DMS79 treated with DMSO at 0.1 percent for 48 hours (cell line): ENCODE measurements at regions not wholly inside any gene's neighbourhood (a gene's known extent, or its start where the extent isn't known, plus 50 kb on each side); places are given as distances from the start of the nearest gene placed in this dataset.
"Not testable (repeated sequence)": the region's sequence is repeated elsewhere in the genome, so short reads cannot be mapped to it uniquely, and the experiment has no call there.

Experiments used
- DNase-seq: peaks from one replicate; lab custom pipeline; 2025; lab: John Stamatoyannopoulos, UW

DNA sequence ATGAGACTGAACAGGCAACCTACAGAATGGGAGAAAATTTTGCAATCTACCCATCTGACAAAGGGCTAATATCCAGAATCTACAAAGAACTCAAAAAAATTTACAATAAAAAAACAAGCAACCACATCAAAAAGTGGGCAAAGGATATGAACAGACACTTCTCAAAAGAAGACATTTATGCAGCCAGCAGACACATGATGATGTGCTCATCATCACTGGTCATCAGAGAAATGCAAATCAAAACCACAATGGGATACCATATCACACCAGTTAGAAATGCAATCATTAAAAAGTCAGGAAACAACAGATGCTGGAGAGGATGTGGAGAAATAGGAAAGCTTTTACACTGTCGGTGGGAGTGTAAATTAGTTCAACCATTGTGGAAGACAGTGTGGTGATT, 51.7 kb upstream of the PAXBP1 start:
- not testable (repeated sequence) for DNase-seq

DNA sequence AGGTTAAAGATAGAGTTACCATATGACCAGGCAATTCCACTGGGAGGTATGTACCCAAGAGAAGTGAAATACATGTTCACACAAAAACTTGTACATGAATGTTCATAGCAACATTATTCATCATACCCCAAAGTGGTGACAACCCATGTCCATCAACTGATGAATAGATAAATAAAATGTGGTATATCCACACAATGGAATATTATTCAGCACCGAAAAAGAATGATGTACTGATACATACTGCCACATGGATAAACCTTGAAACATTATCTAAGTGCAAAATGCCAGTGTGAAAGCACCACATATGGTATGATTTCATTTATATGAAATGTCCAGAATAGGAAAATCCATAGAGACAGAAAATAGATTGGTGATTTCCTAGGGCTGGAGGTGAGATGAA, 53.4 kb upstream of the PAXBP1 start:
- DNase-seq, result no peak

DNA sequence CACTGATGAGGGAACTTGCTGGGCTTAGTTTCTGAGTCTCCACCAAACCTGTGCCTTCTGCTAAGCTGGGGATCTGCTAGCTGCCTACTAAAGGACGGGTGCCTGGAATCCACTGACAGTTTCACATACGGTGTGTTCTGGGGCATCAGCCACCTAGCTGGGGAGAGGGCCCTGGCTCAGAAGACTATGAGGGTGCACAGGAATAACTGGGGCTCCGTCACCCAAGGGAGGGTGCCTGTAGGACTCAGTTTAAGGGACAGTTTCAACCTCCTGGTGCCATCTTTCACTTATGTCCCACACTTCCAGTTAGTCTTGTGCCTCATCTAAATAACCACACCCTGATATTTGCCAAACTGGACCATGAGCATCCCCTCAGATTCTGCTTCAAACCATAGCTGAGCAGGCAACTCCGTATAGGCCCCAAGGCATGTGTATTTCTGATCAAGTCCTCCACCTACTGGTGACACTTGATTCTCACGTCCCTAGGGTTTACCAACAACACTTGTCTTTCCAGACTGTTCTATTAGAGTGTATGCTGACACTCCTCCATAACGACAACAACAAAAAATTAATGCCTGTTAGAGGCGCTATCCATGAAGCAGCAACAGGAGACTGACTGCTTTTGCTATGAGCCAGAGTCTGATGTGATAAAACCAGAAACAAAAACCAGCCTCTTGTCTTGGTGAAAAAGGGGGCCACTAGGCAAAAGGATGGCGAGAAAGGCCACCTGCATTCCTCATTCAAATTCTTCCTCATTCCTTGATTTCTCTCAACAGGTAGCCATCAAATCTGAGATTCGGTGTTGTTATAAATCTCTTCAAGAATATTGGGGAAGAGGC, 55.0 kb upstream of the PAXBP1 start:
- peak; percentile 12 for DNase-seq

DNA sequence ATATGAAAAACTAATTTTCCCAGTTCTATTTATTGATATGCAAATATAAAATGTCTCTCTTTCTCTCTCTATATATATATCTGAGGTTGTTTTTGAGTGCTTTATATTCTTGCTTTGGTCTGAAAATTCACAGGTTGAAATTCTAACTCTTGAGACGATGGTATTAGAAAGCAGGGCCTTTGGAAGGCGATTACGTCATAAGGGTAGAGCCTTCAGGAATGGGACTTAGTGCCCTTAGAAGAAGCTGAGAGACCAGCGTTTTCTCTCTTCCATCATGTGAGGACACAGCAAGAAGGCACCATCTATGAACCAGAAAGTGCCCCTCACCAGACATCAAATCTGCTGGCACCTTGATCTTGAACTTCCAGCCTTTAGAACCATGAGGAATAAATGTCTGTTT, 57.4 kb upstream of the PAXBP1 start:
- no peak for DNase-seq

DNA sequence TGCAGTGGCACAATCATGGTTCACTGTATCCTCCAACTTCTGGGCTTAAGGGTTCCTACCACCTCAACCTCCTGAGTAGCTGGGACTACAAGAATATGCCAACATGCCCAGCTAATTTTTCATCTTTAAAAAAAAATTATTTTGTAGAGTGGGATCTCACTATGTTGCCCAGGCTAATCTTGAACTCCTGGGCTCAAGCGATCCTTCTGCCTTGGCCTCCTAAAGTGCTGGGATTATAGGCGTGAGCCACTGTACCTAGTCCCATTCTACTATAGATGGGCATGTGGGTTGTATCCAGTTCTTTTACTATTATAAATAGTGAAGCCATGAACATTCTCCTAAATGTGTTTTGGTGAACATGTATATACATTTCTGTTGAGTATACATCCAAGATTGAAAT, 57.9 kb upstream of the PAXBP1 start:
- no peak for DNase-seq

DNA sequence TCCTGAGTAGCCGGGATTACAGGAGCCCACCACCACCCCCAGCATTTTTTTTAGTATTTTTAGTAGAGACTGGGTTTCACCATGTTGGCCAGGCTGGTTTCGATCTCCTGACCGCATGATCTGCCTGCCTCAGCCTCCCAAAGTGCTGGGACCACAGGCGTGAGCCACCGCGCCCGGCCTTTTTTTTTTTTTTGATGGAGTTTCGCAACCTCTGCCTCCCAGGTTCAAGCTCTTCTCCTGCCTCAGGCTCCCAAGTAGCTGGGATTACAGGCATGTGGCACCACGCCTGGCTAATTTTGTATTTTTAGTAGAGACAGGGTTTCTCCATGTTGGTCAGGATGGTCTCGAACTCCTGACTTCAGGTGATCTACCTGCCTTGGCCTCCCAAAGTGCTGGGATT, 60.2 kb upstream of the PAXBP1 start:
- not testable (repeated sequence) for DNase-seq

DNA sequence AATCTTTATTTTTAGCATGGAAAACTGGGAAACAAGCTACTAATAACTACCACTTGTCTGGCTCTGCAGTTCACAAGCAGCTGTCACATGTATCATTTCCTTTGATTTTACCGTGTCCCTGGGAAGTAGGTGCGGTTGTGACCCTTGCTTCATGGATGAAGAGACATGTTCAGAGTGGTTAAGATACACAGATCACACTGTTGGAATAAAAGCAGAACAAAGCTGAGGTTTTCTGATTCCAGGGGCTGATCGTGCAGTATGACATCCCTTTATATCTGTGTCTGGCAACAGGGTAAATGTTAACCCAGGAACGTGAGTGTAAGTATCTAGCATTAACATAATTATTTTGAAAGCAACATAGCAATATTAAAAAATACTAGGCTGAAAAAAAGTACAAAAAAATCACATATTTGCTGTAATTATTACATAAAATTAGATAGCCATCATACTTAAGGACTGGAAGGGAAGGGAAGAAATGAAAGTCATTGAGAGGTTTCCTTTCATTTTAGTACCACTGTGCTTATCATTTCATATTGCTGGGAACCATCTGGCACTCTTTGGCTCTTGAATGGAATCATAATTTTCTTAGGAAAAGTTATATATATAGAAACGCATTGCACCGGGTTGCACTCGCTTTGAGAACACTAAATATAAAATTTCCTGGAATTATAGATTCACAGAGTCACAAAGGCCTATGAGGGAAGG, 62.8 kb upstream of the PAXBP1 start:
- no peak for DNase-seq

DNA sequence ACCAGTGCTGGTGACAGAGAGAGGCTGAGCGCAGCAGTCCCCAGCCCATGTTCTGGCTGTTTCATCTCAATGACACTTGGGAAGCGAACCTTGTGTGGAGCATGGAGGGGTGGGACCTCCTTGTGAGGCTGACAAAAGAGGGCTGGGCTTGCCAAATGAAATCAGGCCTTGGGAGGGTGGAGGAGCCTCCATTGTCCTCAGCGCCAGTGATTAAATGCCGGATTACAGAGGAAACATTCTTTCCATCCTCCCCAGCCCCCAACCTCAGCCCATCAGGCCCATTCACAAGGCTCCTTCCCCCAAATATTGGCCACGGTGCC, 63.3 kb upstream of the PAXBP1 start:
- DNase-seq, result no peak

DNA sequence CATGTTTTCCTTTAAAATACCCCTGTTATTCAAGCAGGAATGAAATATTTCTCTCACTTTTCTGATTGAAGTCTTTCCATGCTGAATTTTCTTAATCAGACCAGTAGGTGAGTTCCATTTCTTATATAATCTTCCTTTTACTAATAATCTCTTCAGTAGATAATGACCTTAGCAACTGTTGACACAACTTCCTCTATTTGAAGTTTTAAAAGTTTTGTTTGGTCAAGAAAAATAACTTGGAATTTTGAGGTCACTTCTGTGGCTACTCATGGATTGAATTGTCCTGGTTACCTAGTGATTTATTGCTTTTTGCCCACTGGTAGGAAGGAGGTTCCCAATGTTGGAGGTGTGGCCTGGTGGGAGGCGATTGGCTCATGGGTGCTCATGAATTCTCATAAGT, 70.6 kb upstream of the PAXBP1 start:
- no peak for DNase-seq

DNA sequence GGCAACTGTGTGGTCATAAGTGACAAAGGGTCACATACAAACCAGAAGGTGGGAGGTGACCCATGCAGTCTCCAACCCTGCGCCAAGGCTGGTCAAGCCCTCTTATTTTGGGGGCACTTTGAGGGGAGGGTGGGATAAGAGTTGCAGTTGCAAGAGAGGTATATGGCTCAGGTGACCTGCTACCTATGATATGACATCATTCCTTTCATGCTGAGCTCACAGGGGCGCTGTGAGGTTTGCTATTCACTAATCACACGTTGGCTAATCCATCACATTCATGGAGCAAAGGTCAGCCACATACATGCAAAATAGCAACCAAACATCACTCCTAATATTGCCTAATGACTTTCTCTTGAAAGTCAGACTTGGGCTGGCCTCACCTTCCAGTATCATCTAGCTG, 72.0 kb upstream of the PAXBP1 start:
- DNase-seq, result no peak

DNA sequence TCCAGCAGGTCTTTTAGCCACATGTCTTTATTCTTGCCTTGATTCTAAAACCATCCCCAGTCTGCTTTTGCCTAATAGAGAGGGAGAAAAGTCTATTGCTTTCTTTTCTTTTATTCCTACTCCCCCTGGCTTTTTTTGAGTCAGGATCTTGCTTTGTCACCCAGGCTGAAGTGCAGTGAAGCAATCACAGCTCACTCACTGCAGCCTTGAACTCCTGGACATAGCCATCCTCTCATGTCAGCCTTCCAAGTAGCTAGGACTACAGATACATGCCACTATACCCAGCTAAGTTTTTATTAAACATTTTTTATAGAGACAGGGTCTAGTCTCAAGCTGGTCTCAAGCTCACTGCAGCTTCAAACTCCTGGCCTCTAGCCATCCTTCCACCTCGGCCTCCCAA, 72.5 kb upstream of the PAXBP1 start:
- DNase-seq, result no peak

DNA sequence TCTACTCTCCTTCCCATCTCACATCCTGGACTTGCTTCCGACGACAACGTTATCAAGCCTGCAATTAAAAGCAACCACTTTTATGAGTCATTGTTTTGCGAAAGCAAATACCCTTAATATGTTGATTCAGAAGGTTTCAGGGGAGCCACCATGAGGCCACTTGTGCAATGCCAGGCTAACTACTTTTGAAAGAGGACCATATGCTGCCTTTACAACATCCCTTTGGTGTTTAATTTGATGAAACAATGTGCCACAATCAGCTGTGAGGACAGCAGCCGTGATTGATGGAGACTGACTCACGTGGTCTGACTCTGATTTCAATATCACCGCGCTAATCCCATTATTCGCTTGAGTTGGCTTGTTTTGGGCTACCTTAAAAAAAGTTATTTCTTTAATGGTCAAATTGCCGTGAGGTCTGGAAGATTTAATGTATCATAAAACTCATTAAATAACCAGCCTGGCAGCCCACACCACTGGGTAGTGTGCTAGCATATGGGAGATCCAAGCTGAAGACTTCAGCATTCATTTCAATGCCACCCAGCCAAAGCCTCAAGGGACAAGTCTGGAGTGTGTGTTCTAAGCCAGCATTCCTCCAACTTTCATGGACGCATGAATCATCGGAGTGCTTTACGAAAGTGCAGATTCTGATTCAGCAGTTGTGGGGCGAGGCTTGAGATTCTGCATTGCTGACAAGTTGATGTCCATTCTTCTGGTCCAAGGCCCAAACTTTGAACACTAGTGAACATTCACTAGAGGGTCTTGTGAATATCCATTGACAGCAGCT, 73.3 kb upstream of the PAXBP1 start:
- no peak for DNase-seq

DNA sequence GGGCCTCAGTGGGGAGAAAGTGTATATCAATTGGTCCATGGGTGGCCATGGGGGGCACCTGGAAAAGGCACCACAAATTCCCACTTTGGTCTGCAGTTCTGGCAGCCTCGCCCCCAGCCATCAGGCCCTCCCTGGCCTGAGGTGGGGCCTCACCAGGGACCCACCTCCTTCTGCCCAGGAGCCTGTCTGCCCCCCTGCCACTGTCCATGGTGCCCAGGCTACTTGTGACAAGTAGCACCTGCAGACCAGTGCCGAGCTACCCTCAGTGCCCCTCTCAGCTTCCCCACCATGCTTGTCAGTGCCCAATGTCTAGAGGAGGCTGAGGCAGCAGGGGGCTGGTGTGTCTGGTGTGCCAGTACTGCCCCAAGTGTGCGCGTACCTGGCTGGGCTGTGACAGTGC, 87.1 kb upstream of the PAXBP1 start:
- no peak for DNase-seq

DNA sequence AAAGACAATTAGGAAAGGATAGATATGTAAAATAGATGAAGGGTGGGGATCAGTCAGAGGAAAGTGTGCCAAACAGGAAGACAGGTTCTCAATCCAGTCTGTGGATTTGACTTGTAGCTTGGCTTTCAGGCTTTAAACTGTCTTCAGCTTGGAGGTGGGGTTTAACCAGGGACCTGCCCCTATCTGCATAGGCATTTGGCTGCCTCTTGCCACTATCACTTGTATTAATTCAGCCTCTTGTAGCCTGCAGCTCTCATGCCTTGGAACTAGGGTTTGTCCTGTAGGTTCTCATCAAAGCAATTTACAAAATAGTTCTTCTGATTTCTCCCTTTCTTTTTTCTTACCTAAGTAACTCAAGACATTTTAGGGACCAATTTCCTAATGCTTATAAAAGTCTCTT, 88.8 kb upstream of the PAXBP1 start:
- no peak for DNase-seq

DNA sequence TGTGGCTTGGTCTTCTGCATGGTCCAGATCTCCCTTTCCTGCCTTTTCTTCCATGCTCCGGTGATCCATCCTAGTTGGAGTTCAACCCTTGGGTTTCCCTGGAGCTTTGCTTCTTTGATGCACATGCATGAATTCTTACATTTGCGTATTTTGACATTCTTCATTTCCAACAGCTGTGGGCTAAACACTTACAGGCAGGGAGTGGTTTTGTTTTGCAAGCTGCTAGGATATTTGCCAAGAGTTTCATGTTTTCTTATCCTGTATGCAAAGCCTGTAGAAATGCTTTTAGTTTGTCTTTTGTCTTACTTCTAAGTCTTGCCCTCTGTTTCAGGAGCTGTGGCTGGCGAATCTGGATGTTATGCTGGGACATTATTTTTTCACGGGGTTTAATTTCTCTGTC, 90.3 kb upstream of the PAXBP1 start:
- no peak for DNase-seq

DNA sequence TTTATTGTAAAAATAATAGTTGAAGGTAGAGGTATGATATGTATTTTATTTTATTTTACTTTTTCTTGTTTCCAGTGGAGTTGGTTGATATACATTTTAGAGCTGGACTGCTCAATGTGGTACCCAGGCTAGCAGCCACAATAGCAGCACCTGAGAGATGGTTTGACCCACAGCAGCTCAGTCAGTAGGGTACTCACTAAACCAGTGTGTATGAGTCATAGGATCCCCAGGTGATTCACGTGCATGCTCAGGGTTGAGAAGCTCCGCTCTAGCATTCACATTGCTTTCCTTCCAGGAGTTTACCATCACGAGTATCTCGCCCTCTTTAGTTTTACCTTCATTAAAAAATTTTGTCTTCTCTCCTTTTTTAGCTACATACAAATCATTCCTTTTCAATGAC, 96.0 kb upstream of the PAXBP1 start:
- no peak for DNase-seq

DNA sequence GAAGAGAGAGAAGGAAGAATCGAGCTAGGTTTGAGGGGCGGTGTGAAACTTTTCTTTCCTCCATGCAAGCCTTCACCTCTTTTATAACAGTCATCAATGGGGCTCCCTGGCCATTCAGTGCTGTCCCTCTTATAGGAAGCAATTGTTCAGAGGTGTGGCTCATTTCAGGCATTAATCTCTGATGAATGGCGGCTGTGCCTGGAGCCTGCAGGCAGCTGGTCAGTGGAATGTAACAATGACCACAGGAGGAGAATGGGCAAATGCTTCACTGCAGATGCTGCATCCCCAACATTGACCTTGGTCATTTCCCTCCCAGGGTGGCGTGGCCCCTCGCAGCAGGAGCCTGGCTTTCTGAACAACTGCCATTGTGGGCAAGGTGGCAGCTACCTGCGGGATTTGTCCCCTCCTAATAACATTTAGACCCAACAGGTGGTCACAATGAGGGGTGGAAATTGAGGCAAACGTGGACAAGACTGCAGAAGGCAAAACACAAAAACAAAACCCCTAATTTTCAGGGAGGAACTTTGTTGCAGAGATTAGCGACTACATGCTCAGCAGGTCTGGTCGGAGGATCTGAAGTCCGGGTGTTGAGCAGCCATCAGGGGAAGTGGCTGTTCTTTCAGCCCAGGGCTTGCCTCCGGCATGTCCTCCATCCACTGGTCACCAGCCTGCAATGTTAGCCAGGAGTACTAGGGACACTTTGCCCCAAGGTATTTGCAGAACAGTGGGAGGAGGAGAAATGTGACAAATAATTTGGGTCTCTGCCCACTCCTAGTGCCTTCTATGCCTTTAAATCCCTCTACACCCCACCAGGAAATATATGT, 97.3 kb upstream of the PAXBP1 start:
- no peak for DNase-seq

DNA sequence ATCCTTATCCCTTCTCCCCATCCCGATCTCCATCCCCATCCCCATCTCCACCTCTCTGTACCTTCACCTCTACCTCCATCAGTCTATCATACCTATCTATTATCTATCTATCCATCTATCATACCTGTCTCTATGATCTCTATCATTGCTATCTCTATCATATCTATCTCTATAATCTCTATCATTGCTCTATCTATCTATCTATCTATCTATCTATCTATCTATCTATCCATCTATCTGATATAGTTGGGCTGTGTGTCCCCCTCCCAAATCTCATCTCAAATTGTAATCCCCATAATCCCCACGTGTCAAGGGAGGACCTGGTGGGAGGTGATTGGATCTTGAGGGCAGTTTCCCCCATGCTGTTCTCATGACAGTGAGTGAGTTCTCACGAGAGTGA, 97.9 kb upstream of the PAXBP1 start:
- DNase-seq, result no peak

DNA sequence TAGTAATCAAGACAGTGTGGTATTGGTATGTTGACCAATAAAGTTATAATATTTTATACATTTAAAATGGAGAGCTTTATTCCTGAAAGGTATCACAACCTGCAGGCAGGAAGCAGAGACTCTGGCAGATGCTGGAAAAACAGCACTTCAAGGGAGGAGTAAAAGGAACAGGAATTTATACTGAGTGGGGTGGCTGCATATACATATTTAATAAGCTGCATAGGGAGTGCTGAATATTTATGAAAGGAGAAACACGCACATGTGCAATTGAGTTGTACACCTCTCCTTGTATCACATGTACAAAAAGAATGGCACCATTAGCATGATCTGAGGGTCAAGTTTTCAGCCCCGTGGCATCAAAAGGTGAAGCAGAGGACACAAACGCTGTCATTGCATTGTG, 104.9 kb upstream of the PAXBP1 start:
- DNase-seq, result no peak

DNA sequence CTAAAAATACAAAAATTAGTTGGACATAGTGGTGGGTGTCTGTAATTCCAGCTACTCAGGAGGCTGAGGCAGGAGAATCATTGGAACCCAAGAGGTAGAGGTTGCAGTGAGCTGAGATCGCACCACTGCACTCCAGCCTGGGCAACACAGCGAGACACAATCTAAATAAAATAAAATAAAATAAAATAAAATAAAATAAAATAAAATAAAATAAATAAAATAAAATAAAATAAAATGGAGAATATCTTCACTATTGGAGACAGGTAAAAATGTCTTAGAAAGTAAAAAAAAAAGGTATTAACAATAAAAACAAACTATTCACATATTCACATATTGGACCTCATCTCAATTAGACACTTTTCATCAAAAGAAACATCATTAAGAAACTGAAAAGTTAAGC, 106.3 kb upstream of the PAXBP1 start:
- DNase-seq, result not testable (repeated sequence)

DNA sequence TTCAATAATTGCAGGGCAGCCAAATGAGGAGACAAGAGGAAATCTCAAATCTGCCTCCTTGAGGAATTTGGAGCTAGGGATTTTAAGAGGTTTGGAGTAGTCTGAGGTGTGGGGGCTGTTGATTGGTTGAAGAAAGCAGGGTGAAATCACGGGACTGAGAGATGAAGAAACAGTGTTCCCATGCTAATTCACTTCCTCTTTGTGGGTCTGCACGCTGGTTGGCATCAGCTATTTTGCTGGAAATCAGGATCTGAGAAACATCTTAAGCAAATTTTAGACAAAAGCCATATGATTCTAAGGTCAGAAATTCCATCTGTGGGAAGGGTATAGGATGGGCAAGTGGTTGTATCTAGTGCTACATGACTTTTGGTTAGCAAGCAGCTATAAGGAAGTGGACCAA, 107.1 kb upstream of the PAXBP1 start:
- DNase-seq, result no peak

DNA sequence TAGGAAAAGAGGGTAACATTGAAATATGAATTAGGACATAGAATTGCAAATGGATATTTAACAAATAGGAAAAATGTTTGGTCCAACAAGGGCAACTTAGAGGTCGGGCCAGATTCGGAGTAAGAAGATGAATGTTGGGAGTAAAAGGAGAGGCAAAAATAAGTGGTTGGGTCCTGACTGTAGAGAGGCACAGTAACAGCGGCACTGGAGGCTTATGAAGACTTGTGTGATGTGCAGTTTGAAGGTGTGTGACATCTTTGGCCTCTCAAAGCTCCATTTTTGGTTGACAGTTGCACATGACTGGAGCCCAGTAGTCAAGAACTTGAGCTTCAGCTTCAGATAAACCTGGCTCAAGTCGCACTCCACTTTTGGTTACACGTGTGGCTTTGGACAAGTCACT, 109.9 kb upstream of the PAXBP1 start:
- DNase-seq, result no peak
